Trophoblast cell (in vitro differentiated cells and primary cell): ENCODE measurements at regions not wholly inside any gene's neighbourhood (a gene's known extent, or its start where the extent isn't known, plus 50 kb on each side); places are given as distances from the start of the nearest gene placed in this dataset.
"Not testable (repeated sequence)": the region's sequence is repeated elsewhere in the genome, so short reads cannot be mapped to it uniquely, and the experiment has no call there.

Experiments used
- DNase-seq, 2 donors: peaks; one replicate each; pipeline ENCODE4 v3.0.0-alpha.2; 2016
- H2AFZ ChIP-seq: 2 replicates; pipeline ENCODE4 v1.6.1; 2013; ENCODE audit warnings: low read length, moderate library complexity, mild to moderate bottlenecking; ENCODE audit not compliant: insufficient read depth, poor library complexity
- H2AK5ac ChIP-seq: 2 replicates; pipeline ENCODE4 v1.6.1; 2013; ENCODE audit warnings: mild to moderate bottlenecking, low read length
- H2BK120ac ChIP-seq: 2 replicates; pipeline ENCODE4 v1.6.1; 2013; ENCODE audit warnings: low read length, mild to moderate bottlenecking, moderate library complexity; ENCODE audit not compliant: insufficient read depth, poor library complexity
- H2BK12ac ChIP-seq: 2 replicates; pipeline ENCODE4 v1.6.1; 2013; ENCODE audit warnings: mild to moderate bottlenecking, low read length, moderate library complexity
- H2BK5ac ChIP-seq: 2 replicates; pipeline ENCODE4 v1.6.1; 2013; ENCODE audit warnings: low read length, low read depth, moderate library complexity, mild to moderate bottlenecking; ENCODE audit not compliant: poor library complexity
- H3K14ac ChIP-seq: 2 replicates; pipeline ENCODE4 v1.6.1; 2013; ENCODE audit warnings: mild to moderate bottlenecking, low read length
- H3K18ac ChIP-seq: 2 replicates; pipeline ENCODE4 v1.6.1; 2013; ENCODE audit warnings: mild to moderate bottlenecking, low read length
- H3K23ac ChIP-seq: 2 replicates; pipeline ENCODE4 v1.6.1; 2013; ENCODE audit warnings: low read length
- H3K27ac ChIP-seq: 2 replicates; pipeline ENCODE4 v1.5.1; 2013; ENCODE audit warnings: low read depth, mild to moderate bottlenecking, inconsistent platforms, low read length, moderate library complexity
- H3K27me3 ChIP-seq: 2 replicates; pipeline ENCODE4 v1.6.1; 2013; ENCODE audit warnings: inconsistent platforms, mild to moderate bottlenecking, low read length, moderate library complexity; ENCODE audit not compliant: insufficient read depth
- H3K36me3 ChIP-seq, 2 experiments: 1 replicate in 1 of 2; 2 replicates in 1 of 2; pipeline ENCODE4 v1.6.1; 2013; ENCODE audit warnings: low read length in 2 of 2, mild to moderate bottlenecking in 2 of 2, moderate library complexity in 1 of 2; ENCODE audit not compliant: insufficient read depth in 2 of 2, control insufficient read depth in 1 of 2
- H3K4ac ChIP-seq: 2 replicates; pipeline ENCODE4 v1.6.1; 2013; ENCODE audit warnings: low read depth, mild to moderate bottlenecking, low read length, moderate library complexity
- H3K4me1 ChIP-seq, 2 experiments: 1 replicate in 1 of 2; 2 replicates in 1 of 2; pipeline ENCODE4 v1.6.1; 2013; ENCODE audit warnings: low read length in 2 of 2, mild to moderate bottlenecking in 2 of 2, moderate library complexity in 1 of 2; ENCODE audit not compliant: insufficient read depth in 2 of 2, control insufficient read depth in 1 of 2
- H3K4me2 ChIP-seq: 2 replicates; pipeline ENCODE4 v1.6.1; 2013; ENCODE audit warnings: inconsistent platforms, mild to moderate bottlenecking, low read length, moderate library complexity
- H3K4me3 ChIP-seq: 2 replicates; pipeline ENCODE4 v1.5.1; 2013; ENCODE audit warnings: mild to moderate bottlenecking, low read depth, low read length, inconsistent platforms
- H3K79me1 ChIP-seq: one replicate; pipeline ENCODE4 v1.6.1; 2013; ENCODE audit warnings: low read length
- H3K79me2 ChIP-seq: 2 replicates; pipeline ENCODE4 v1.6.1; 2013; ENCODE audit warnings: low read length, mild to moderate bottlenecking; ENCODE audit not compliant: control insufficient read depth, insufficient read depth, poor library complexity
- H3K9ac ChIP-seq: 2 replicates; pipeline ENCODE4 v1.6.1; 2013; ENCODE audit warnings: mild to moderate bottlenecking, low read length
- H3K9me3 ChIP-seq: 2 replicates; pipeline ENCODE4 v1.6.1; 2013; ENCODE audit warnings: low read depth, mild to moderate bottlenecking, control low read depth, inconsistent platforms, low read length; ENCODE audit not compliant: insufficient read depth
- H4K12ac ChIP-seq: 2 replicates; pipeline ENCODE4 v1.6.1; 2013; ENCODE audit warnings: low read depth, mild to moderate bottlenecking, low read length, moderate library complexity
- H4K8ac ChIP-seq: 2 replicates; pipeline ENCODE4 v1.6.1; 2013; ENCODE audit warnings: low read depth, mild to moderate bottlenecking, low read length, moderate library complexity
- H4K91ac ChIP-seq: one replicate; pipeline ENCODE4 v1.6.1; 2013; ENCODE audit warnings: low read depth, mild to moderate bottlenecking, low read length, moderate library complexity
- WGBS: extraction: QIAGEN DNeasy Blood & Tissue Kit; methylation state at CpG from one replicate; pipeline ENCODE4 v1.1.7; 2013; ENCODE audit warnings: missing lambda C conversion rate; ENCODE audit not compliant: insufficient read length, insufficient coverage; ENCODE audit errors: extremely low coverage; 5-methylcytosine and 5-hydroxymethylcytosine counted together

- Histone ChIP-seq H3K4me2 (no peak overlapping the region), H2BK5ac (peak overlapping the region; percentile 46), H3K36me3 (no peaks in the 10 kb centered on the region), H2AFZ (no peak overlapping the region), H4K12ac (no peak overlapping the region), H3K9me3 (peaks cover 7% of the 10 kb centered on the region), H3K4me1 (peaks cover 11 to 12% of the 10 kb centered on the region in 2 experiments), H3K27ac (peak overlapping the region; percentile 63), H3K79me2 (no peaks in the 10 kb centered on the region), H3K9ac (no peak overlapping the region), H3K14ac (peak overlapping the region; percentile 19), H2AK5ac (no peak overlapping the region), H4K91ac (peak overlapping the region; percentile 30), H3K27me3 (no peaks in the 10 kb centered on the region), H3K4me3 (no peak overlapping the region), H3K18ac (no peak overlapping the region), H3K4ac (no peak overlapping the region), H4K8ac (no peak overlapping the region), H3K79me1 (peaks cover 17% of the 10 kb centered on the region), H2BK12ac (peak overlapping the region; percentile 55), H2BK120ac (no peak overlapping the region), H3K23ac (no peak overlapping the region)
- DNase-seq, result no peak
- no CpG with 5 or more reads among the region's 8 CpGs for WGBS
Observed at GRCh38 chr13:43965459-43965845, 85.7 kb downstream of the LACC1 start.

GRCh38 chr13:43968251-43968942, 88.7 kb downstream of the LACC1 start:
- not testable (repeated sequence) for H3K27me3 ChIP-seq, H4K91ac ChIP-seq, H3K9ac ChIP-seq, H3K27ac ChIP-seq, H2BK120ac ChIP-seq, H3K4ac ChIP-seq, H3K36me3 ChIP-seq, H2BK5ac ChIP-seq, H3K14ac ChIP-seq, DNase-seq, H3K4me3 ChIP-seq, H3K23ac ChIP-seq, H4K8ac ChIP-seq, H2AK5ac ChIP-seq, H2BK12ac ChIP-seq, H3K79me2 ChIP-seq, H2AFZ ChIP-seq, H4K12ac ChIP-seq, H3K4me2 ChIP-seq, H3K18ac ChIP-seq
- H3K9me3 ChIP-seq, result peaks cover 10% of the 10 kb centered on the region
- peaks cover 13% of the 10 kb centered on the region for H3K79me1 ChIP-seq
- no CpG with 5 or more reads among the region's 63 CpGs for WGBS
- H3K4me1 ChIP-seq, result peaks cover 10 to 12% of the 10 kb centered on the region in 2 experiments

- H3K36me3 ChIP-seq, H3K18ac ChIP-seq, H3K4me3 ChIP-seq, H2BK120ac ChIP-seq, H4K12ac ChIP-seq, H3K79me2 ChIP-seq, H3K27ac ChIP-seq, H3K27me3 ChIP-seq, H3K4me2 ChIP-seq, H3K9ac ChIP-seq, H2BK12ac ChIP-seq, DNase-seq, H4K91ac ChIP-seq, H3K14ac ChIP-seq, H4K8ac ChIP-seq, H3K23ac ChIP-seq, H2AK5ac ChIP-seq, H2AFZ ChIP-seq, H3K4me1 ChIP-seq, H3K4ac ChIP-seq, H3K79me1 ChIP-seq, H2BK5ac ChIP-seq: not testable (repeated sequence)
- H3K9me3 ChIP-seq, result peaks cover 10% of the 10 kb centered on the region
- WGBS, result no CpG with 5 or more reads among the region's 33 CpGs
Observed at GRCh38 chr13:43968943-43969690, 89.4 kb downstream of the LACC1 start.

GRCh38 chr13:43969919-43970318, 90.2 kb downstream of the LACC1 start:
- not testable (repeated sequence) for H3K23ac ChIP-seq, H4K8ac ChIP-seq, H2BK120ac ChIP-seq, H3K4ac ChIP-seq, H3K9ac ChIP-seq, H2BK5ac ChIP-seq, H3K36me3 ChIP-seq, H3K27me3 ChIP-seq, H2BK12ac ChIP-seq, H3K4me1 ChIP-seq, H3K4me2 ChIP-seq, H4K12ac ChIP-seq, H3K14ac ChIP-seq, H3K27ac ChIP-seq, H2AFZ ChIP-seq, H3K79me2 ChIP-seq, H3K4me3 ChIP-seq, H3K79me1 ChIP-seq, H3K18ac ChIP-seq, DNase-seq, H4K91ac ChIP-seq, H2AK5ac ChIP-seq
- peaks cover 10% of the 10 kb centered on the region for H3K9me3 ChIP-seq
- WGBS, result no CpG with 5 or more reads among the region's 27 CpGs
